HG02798 (cell line): ENCODE measurements at regions not wholly inside any gene's neighbourhood (a gene's known extent, or its start where the extent isn't known, plus 50 kb on each side); places are given as distances from the start of the nearest gene placed in this dataset.
A peak's percentile ranks its signal among the peaks of the same experiment; 100 is the strongest.

Experiments
- ATAC-seq: cut with Tn5 transposase; IDR thresholded peaks from one replicate; pipeline ENCODE4 v1.9.1; 2021; ENCODE audit warnings: mild to moderate bottlenecking; ENCODE audit not compliant: unreplicated experiment, poor library complexity

DNA sequence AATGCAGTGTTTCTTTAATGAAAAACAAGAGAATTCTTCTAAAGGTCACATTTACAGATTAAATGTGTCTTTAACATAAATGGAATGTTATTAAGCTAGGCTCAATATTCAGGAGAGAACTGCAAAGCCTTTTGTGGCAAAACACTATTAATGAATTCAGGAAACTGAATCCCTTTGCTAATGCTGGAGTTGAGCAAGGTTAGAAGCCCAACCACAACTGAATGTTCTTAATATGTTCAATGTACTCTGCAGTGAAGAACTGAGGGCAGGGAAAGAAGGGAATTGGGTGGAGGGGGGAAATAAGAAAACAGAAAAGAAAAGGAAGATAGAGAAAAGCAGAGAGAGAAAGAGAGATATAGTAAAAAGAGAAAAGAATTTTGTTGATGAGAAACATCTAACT lies 276.7 kb upstream of the TMEM161B start:
- ATAC-seq, result no peak

DNA sequence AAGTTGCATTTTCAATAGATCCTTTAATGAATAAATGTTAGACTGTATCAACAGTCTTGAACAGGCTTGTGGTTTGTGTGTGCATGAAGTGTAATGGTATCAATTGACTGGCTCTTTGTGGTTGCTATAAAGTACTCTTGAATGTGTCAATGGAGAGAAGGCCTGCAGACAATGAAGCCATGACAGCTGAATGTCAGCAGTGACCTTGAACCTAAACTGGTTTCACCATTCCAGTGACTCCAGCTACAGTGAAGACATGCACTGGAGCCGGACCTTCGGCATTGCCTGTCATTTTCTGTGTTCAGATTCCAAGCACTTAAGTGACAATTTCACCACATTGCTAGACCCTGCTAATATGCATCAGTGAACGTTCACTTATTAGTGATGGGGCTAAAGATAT lies 276.0 kb upstream of the TMEM161B start:
- ATAC-seq, result no peak

DNA sequence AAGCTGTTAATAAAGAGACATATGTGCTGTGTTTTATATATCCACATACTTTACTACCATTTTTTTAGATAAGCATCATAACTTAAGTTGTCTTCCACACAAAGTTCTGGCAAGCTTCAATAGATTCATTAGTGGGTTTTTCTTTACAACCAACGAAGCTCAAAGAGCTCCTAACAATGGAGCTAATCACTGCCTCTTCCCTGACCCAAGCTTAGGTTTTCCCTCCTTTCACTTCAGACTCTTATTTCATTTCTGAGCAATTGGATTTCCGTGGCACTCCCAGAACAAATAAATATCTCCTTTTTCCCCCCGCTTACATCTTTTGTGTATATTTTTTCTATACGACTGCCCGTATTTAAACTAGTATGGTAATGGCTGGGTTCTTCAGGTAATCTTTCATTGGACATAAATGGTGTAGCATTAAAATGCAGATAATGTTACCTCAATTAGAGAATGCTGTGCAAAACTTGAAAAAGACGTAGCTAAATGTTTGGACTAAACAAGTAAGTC lies 275.5 kb upstream of the TMEM161B start:
- no peak for ATAC-seq

DNA sequence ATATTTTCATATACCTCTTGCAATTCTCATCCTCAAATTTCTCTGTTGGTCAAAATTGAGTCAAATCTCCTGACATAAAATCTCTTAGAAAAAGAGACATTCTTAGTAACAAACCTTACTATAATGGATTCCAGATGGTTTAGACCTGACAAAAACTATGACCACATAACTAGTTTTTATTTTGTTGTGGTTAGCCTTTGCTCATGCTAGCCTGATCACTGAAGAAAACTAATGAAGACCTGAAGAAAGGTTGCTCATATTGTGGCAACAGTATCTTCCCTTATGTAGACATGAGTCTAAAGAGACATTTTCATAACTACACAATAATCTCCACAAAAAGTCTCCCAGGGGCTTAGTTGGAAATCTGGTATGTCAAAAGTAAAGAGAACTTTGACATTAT lies 274.1 kb upstream of the TMEM161B start:
- ATAC-seq, result no peak

DNA sequence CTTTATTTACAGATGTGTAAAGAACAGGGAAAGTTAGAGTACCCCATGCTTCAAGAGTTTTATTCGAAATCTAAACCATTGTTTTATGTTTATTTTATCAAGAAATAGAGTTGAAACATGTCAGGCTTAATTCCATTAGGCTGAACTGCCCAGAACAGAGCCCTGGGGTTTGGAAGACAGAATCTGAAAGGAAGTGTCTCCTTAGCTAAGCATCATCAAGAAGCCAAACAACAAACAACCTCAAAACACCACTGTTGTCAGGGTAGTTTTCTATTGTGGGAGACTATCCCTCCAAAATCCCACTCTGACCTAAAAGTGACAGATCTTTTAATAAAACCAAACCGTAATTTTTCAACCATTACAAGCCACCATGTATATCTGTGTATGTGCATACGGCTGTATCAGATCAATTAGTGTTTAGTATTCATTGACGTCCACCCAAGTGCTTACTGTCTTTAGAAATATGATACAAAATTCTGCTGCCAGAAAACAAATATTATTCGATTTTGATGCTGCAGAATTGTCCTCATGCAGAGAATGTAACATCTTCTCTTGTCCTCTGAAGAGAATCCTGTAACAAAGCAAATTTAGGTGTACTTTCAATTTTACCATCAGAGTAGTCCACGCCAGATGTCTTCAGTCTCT lies 271.9 kb upstream of the TMEM161B start:
- ATAC-seq, result no peak

DNA sequence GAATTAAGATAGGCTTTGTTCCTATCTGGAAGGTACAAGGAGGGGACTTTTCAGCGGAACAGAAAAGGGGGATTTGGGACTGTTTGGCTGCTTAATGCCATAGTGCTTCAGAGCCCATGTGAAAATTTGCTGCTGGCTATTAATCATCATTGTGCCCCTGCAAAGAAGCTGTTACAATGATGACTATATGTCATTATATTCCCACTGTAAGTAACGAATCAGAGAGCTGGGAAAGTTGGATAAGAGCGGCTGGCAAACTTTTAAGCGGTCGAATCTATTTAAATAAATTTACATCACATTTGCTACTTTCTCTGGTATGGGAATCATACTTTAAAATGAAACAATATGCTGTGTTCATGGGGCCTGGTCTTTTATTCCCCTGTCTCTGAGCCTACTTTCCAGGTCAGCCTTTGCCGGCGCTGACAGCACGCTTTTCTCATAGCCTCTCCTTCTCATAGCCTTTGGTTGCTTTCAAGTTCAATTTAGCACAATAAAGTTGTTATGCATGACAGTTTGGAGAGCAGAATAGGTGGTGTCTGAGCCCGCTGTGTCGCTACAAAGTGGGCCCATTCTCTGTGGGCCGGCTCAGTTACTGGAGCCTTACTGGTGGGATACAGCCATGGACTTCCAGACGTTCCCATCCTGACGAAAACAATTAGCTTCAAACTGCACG lies 271.2 kb upstream of the TMEM161B start:
- ATAC-seq, result no peak

DNA sequence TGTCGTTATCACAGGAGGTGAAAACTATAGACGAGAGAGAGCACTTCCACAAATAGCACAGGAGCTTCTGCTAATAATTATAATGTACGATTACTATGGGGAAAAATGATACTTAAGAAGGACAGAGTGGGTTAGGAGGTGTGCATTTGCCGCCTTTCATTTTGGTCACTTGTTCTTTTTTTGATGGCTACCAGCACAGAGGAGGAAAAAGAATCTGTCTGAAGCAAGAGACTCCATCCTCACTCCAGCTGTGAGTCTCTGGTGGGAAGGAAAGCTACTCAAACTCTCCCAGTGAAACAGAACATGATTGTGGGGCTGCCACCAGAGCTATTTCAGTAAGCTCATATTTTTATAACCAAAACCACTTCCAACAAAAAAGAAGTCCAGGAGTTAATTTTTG lies 270.4 kb upstream of the TMEM161B start:
- ATAC-seq, result no peak

DNA sequence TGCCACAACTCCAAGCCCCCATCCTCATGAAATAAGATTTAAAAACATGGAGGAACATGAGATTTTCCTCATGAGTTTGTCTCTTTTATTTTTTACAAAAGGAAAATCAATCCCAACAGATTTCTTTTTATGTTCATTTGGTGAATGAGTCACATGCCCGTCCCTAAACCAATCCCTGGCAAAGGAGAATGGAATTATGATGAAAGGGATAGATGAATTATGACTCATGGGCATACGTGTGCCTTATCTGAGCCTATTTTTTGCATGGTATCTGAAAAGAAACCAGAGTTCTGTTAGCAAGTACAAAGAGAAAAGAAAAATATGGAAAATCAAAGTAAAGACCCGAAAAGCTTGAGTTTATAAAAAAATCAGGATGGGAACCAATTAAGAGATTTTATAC lies 267.5 kb upstream of the TMEM161B start:
- no peak for ATAC-seq

DNA sequence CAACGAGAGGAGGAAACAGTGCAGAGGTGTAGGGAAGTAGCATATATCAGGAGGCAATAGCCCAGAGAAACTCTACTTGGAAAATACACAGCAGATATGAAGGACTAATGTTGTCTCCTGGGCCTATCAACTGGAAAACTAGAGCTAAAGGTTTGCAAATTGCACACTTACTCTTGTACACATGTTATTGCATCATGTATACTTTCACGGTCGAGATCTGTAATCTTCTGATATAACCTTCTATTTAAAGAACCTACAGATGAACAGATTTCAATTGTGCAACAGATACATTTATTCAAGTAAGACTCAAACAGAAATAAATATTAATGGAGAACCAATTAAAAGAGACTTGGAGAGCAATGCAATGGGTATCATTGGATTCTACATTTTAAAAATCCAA lies 256.3 kb upstream of the TMEM161B start:
- ATAC-seq, result no peak

DNA sequence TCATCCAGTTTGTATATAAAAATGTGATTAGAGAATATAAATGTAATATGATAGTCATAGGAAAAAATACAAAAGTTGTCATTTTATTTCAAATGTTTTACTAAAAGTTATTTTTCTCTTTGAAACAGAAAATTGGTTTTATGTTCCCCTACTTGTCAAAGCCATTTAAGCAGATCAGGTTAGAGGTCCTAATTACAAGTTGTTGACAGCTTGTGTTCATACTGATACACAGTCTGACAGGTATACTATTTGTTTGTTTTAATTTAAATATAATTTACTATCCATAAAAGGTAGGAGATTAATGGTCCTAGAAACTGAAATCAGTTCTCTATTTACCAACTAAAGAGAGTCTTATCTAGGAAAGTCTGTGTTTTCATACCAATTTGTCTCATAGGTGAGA lies 250.4 kb upstream of the TMEM161B start:
- no peak for ATAC-seq

DNA sequence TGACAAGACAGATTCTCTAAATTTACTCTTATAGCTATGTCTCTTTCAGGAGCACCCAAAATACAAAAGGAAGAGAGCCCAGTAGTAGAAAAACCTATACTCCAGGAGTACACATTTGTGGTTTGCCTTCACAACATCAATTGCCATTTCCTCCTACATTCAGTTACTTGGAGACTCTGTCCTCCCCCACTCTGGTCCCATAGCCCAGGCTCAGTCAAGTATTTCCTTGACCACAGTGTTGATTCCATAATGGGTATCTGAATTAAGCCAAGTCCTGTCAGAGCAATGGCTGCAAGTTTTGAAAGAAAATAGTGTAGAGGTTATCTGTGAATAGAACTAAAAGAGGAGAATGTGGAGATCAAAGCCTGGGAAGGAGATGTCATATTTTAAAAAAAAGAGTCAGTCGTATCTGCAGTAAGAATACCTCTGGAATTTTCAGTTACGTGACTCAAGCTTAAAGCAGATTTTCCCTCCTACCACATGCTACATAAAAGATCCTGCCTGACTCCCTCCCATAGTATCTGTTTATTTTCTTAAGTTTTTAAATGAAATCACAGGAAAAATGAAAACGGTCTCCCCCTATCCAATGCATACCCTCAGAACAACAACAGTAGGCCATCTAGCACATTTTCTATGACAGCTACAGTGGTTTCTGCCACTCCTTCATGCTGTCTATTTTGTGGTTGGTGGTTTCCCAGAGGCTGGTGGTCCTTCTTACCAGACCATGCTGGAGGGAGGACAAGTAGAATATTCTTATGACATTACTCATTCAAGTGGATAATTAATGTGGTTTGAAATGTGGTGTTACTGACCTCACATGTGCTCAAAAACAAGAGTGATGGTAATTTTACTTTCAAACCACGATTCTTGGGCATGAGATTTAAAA lies 249.7 kb upstream of the TMEM161B start:
- no peak for ATAC-seq

DNA sequence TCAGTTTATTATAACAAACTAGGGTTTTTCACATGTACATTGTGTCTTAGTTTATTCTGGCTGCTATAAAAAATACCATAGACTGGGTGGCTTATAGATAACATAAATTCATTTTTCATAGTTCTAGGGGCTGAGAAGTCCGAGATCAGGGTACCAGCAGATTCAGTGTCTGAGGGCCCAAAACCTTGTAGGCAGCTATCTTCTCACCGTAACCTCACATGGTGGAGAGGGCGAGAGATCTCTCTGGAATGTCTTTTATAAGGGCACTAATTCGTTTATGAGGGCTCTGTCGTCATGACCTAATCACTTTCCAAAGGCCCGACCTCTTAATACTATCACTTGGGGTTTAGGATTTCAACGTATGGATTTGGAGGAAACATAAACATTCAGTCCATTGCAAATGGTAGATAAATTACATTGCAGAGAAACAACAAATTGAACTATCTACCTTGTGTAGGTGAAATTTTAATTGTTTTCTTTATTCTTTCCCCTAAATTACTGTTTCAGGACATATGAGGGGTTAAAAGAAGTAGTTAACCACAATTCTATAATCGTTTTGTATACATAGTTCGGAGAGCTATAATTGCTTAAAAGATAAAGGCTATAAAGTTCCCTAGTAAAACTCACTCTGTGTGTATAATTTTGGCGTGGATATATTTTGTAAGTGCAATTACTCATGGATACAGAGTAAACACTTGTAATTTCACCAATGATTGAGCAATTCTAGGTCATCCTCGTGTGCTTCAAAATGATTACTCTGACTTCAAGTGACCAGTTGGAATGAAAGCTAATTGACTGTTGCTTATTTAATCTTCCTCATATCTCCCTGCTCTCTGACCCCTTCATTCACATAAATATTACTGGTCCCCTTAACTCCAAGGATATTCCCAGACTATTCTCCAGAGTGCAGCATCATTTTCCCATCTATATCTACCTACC lies 247.5 kb upstream of the TMEM161B start:
- ATAC-seq, result no peak

DNA sequence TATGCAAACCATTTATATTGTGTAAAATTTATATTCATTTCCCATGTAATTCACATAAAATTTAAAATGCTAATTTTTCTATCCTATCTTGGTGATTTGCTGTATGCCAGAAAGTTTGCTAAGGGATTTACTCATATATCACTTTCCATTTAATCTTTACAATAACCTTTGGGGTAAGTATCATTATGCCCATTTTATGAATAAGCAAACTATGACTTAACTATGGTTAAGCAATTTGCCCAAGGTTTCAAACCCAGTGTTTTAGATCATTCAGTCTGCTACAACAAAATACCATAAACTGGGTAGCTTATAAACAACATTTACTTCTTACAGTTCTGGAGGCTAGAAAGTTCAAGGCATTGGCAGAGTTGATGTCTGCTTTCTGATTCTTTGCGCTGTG lies 246.4 kb upstream of the TMEM161B start:
- ATAC-seq, result no peak

DNA sequence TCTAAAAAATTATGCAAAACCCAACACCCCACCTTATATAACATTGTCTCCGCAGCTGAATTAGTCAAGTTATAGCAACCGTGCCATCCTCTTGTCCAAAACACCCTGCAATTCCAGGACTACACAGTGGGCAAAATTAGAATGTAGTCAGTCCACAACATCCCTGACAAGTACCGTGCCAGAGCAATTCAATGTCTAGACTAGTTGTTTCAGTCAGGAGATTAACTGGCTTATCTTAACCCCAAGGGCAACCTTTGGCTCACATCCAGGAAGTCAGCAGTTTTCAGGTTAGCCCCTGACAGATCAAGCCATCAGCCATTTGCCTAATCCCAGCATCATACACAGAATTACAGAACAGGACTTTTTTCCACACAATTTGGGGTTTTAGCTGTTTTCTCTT lies 240.8 kb upstream of the TMEM161B start:
- ATAC-seq, result no peak

DNA sequence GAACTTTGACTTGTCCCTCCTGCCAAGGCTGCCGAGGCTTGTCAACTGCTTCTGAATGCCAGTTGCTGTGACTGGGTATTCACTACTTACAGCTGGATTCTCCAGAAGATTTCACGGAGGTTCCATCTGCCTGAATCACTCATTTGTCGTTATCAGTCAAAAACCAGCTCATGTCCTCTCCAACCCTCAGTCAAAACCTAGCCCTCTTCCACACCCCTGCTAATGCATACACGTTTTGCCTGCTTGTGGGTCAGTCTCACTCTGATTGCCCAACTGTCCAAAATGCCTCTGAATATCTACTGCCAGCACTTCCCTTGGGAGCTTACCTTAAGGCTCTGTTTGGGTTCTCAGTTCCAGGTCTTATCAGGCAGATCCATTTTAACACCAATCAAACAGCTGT lies 238.6 kb upstream of the TMEM161B start:
- ATAC-seq, result no peak

DNA sequence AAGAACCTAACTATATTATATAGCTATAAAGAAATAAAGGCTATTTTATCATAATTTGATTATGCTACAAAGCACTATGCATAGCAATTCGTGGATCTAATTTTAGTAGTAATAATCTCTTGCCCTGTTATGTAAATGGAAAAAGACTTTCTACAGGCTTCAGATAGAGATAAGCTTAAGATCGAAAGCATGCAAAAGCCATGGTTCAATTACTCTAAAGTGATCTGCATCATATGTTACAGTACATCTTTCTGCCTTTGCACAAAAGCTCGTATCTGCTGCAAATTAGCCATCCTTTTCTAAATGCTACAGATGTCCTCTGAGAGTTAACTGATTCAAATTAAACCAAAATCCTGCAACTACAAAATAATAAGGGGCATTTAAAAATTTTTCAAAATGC lies 234.8 kb upstream of the TMEM161B start:
- ATAC-seq, result no peak

DNA sequence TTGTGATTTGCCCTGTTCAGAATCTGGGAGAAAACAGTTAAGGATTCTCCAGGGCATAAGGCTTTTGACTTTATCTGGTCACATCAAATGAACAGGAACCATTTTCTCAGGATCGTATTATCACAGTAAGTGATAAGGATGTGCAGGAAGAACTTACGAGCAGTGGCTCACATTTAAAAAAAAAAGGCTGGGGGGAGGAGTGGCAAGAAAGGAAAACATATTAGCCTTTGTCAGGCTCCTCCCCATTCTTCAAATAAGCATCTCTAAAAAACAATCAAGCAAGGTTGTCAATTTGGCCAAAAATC lies 234.3 kb upstream of the TMEM161B start:
- ATAC-seq, result no peak

DNA sequence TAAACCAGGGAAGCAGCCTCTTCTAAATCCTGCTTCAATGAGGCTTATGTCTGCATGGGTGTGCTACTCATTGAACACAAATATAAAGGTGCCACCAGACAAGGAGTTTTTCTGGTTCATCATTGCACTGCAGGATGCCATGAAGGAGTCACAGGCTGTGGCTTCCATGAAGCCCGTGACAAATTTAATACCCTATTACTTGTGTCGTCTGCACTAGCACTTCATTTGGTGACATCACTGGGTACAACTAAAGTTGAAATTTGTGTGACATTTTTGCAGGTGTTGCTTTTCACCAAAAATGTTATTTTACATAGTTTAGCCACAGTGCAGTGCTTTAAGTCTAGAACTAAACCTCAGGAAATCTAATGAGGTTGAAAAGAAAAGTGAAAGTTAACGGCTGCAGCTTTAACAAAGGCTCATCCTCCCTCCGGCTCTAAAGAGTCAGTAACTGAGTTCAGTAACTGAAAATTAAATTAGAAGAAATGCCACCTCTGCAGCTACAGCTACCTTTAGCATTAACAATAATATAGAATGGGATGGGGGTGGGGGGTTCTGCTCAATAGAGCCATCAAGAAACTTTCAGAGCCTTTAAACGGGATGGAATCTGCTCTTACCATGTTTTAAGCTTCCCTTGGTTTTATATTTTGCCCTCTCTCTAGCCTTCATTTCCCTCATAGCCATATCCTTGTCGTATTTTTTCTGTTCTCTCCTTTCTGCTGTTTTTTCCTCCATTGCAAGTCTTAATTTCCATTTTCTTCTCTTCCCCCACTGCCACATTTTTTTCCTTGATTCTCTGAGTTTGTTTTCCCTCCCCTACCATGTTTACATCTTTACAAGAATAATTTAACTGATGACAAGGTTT lies 233.8 kb upstream of the TMEM161B start:
- peak; percentile 90 for ATAC-seq

DNA sequence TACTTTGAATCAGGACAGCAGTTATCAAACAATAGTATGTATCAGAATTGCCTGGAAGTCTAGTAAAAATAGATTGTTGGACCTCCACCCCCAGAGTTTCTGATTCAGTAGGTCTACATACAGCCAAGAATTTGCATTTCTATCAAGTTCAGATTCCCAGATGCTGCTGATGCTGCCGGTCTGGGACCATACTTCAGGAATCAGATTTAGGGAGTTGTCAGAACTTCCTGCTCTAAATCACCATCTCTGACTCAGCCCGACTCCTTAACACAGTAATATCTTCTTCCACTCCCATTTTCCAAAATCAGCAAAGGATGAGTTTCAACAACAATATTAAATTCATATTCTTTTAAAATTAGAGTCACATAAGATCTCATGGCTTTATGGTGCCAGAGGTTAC lies 227.2 kb upstream of the TMEM161B start:
- ATAC-seq, result no peak
